C4-2B (cell line): ENCODE measurements at regions not wholly inside any gene's neighbourhood (a gene's known extent, or its start where the extent isn't known, plus 50 kb on each side); places are given as distances from the start of the nearest gene placed in this dataset.
"Not testable (repeated sequence)": the region's sequence is repeated elsewhere in the genome, so short reads cannot be mapped to it uniquely, and the experiment has no call there.

Source experiments
- H3K27ac ChIP-seq: fragments of 450-650 bp; 2 replicates; pipeline ENCODE4 v1.5.1; 2017
- CTCF ChIP-seq: fragments of 450-650 bp; conservative IDR thresholded peaks from 2 replicates; pipeline ENCODE4 v1.5.1; 2017; ENCODE audit warnings: mild to moderate bottlenecking
- ZFX ChIP-seq: fragments of 450-650 bp; IDR thresholded peaks from 2 replicates; pipeline ENCODE4 v1.6.1; 2017

DNA sequence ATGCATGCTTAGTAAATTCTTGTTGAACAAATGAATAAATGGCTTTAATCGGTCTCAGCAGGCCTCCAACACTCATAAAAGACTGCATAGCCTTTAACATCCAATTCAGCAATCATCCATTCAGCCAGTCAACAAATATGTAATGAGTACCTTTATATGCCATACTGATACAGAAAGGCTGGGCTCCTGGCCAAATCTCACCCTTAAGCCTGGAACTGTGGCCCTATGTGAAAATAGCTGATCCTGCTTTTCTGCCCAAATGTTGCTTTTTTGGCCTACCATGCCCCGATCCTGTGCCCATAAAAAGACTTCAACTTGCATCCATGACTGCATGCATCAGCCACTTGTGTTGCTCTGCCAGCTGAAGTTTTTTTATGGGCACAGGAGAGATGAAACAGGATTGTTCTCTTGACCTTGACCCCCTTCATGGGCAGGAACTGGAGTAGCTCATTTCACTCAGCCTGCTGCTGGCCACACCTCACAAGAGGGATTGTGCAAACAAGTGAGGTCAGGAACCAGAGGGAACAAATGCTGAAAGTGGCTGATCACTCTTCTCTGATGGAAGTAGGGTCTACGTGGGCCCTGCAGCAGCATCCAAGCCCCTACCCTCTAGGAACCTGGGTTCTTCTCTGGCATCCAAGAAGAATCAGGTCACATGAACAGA, 75.6 kb downstream of the NPY1R start:
- no peak overlapping the region for H3K27ac ChIP-seq
- no peak for TF ChIP-seq CTCF
- TF ChIP-seq ZFX = no peak

- TF ChIP-seq ZFX = no peak
- TF ChIP-seq CTCF = peak; percentile 34
- no peak overlapping the region for H3K27ac ChIP-seq
Measured at GRCh38 chr4:163251204-163251603, 81.2 kb downstream of the NPY1R start.

GRCh38 chr4:163249042-163249441, 82.4 kb upstream of the NAF1 start:
- no peak for TF ChIP-seq ZFX
- no peak for TF ChIP-seq CTCF
- H3K27ac ChIP-seq = no peak overlapping the region

GRCh38 chr4:163245044-163245728, 78.5 kb upstream of the NAF1 start:
- no peak overlapping the region for H3K27ac ChIP-seq
- TF ChIP-seq CTCF (no peak), ZFX (no peak)

DNA sequence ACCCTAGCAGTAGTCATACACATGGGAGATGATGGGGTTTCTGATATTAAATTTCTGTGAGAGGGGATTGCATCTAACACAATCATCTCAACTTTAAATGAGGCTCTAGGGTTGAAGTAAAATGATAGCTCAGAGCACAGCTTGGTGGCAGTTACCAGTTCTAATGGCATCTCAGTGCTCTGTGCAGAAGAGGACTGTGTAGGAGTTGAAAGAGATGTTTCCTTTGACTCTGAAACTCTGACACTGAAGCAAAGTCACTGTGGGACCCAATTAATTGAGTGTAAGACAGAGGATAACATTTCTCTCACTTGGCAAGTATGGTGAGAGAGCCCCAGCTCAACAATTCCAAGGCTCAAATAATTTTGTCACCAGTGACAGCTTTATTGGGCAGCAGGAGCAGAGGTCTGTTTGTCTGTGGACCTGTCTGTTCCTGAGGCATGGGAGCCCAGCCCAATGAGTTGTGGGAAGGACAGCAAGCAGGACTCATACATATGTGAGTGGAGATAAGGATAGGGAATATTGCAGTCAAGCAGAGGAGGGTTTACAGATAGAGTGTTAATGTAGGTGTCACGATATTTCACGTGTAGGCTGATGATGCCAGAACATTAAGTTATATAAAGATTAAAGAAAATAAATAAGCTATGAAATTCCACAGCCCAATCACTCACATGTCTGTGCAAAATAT, 76.7 kb upstream of the NAF1 start:
- H3K27ac ChIP-seq = no peak overlapping the region
- TF ChIP-seq ZFX (no peak), CTCF (no peak)

DNA sequence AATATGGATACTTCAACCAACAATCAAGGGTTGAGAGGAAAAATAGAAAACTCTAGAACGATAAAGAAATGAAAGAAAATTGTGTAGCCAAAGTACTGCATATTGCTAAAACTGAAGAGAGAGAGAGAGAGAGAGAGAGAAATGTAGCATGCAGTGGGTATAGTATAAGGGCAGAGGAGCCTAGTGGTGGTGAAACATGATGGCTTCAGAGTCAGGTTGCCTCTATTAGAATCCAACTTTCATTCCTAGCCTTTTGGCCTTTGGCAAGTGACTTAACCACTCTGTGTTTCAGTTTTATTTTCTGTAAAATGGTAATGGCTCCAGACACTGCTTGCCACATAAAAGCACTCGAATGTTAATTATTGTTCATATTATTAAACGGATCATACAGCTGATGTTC, 71.2 kb upstream of the NAF1 start:
- no peak for TF ChIP-seq CTCF
- TF ChIP-seq ZFX = no peak
- no peak overlapping the region for H3K27ac ChIP-seq

DNA sequence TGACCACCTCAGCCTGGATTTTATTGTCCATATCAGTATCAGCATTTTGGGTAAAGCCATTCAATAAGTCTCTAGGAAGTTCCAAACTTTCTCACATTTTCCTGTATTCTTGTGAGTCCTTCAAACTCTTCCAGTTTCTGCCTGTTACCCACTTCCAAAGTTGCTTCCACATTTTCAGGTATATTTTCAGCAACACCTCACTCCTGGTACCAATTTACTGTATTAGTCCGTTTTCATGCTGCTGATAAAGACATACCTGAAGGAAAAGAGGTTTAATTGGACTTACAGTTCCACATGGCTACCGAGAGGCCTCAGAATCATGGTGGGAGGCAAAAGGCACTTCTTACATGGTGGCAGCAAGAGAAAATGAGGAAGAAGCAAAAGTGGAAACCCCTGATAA, 69.7 kb upstream of the NAF1 start:
- H3K27ac ChIP-seq = not testable (repeated sequence)
